AG09309 (cell line): ENCODE measurements at regions not wholly inside any gene's neighbourhood (a gene's known extent, or its start where the extent isn't known, plus 50 kb on each side); places are given as distances from the start of the nearest gene placed in this dataset.
"Not testable (repeated sequence)": the region's sequence is repeated elsewhere in the genome, so short reads cannot be mapped to it uniquely, and the experiment has no call there.

Experiments
- DNase-seq: peaks from one replicate; pipeline ENCODE4 v3.0.0-alpha.2; 2010; ENCODE audit warnings: low read depth
- H3K4me3 ChIP-seq: 2 replicates; pipeline ENCODE4 v1.5.1; 2011; ENCODE audit warnings: mild to moderate bottlenecking, low read depth, low read length, moderate library complexity; ENCODE audit not compliant: control insufficient read depth
- CTCF ChIP-seq: IDR thresholded peaks from 2 replicates; pipeline ENCODE4 v1.5.1; 2011; ENCODE audit warnings: mild to moderate bottlenecking, low read depth, low read length, inconsistent platforms; ENCODE audit not compliant: insufficient read depth, control insufficient read depth; ENCODE audit errors: missing control alignments

GRCh38 chr17:30605523-30605922 is 128.3 kb downstream of the GOSR1 start:
- no peak overlapping the region for H3K4me3 ChIP-seq
- no peak for TF ChIP-seq CTCF
- DNase-seq, result no peak

DNA sequence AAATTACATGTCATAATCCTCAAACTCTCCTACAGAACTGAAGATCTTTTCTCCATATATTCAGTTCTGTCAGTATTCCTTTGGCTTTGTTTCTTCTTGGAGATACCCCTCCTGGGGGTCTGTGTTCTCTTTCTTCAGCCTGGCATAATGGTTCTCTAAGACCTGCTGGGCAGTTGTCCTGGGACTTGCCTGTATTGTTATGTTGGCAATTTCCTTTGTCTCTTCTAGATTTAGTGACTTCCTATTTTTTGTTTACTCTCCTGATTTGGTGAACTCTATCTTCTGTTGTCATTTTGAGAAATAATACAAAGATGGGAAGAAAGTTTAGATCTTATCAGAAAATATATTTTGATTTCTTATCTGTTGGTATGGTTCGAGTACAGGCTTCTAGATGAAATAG is 127.8 kb downstream of the GOSR1 start:
- no peak for DNase-seq
- no peak for TF ChIP-seq CTCF
- no peak overlapping the region for H3K4me3 ChIP-seq

DNA sequence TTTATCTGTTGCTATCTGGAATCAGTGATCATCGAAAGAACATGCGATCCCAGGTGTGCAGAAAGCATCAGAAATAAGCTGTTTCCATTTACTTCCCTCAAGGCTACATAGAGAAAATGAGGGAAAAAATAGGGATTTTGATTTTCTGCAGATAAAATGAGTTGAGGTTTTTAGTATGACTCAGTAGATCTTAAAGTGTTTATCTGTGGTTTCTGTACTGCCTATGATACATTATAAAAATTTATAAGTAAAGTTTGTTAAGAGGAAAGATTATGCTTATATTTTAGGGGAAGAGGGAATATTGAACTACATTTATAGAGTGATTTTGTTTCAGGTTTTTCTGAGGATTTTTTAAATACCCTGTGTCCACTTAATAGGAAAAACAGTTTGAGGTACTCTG is 125.2 kb downstream of the GOSR1 start:
- DNase-seq, H3K4me3 ChIP-seq: not testable (repeated sequence)

- H3K4me3 ChIP-seq, result peak overlapping the region; percentile 16
- DNase-seq, result not testable (repeated sequence)
These were observed 124.8 kb downstream of the GOSR1 start for GRCh38 chr17:30601984-30602383.

DNA sequence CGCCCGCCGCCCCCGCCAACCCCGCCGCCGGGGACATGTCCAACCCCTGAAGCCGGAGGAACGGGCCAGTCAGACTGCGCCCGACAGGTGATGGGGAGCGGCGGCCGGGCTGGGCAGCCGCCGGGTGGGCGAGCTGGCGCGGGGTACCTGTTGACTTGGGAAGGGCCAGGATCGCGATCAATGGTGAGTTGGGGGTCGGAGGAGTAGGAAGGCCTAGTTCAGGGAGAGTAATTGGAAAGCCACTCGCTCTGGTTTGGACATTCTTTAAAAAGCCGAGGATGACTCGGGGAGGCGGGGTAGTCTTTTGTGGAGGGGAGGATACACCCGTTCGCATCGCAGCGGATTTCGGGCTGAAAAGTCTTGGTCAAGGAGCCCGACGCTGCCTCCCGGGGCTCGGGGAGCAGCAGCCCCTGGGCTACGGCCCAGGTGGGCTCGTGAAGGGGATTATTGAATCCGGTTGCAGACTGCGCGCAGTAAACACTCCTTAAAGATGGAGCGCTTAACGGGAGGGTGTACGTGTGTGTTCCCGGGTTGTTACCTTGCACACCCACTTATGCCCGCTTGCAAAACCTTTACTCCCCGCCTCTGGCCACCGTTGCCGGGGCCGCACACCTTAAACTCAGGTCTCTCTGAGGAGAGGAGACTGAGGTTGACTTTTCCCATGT is 123.8 kb downstream of the GOSR1 start:
- peak overlapping the region; percentile 92 for H3K4me3 ChIP-seq
- TF ChIP-seq CTCF, result no peak
- no peak for DNase-seq

DNA sequence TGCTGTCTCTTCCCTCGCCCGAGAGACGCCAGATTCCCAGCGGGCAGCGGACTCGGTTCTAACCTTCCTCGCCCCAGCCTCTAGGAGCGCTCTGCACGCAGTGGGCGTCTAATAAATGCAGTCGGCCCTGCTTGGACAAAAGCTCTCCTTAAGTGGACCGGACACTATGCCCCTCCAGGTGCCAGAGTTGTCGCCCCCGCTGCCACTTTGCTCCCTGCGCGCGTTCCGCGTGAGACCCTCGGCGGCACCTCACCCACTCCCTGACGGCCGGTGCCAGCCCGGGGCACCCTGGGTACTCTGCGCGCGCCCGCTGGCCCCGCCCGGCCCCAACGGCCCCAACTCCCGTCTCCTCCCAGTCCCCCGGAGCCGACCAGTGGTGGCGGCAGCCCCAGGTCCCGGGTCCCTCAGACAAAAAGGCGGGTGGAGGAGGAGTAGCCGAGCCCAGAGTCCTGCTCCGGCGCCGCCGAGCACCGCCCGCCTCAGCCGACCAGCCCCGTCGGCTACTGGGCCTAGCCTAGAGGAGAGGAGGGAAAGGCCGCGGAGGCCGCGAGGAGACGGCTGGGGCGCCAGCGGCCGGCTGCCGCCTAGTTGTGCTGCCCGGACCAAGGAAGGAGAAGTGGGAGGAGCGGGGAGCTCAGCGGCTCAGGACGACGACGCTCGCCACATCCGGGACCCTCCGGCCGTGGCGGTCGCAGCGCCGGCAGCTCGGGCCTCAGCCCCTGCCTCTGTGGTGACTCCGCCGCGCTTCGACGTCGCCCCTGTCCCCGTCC is 123.0 kb downstream of the GOSR1 start:
- TF ChIP-seq CTCF, result peak; percentile 72
- DNase-seq, result no peak
- peak overlapping the region; percentile 92 for H3K4me3 ChIP-seq

DNA sequence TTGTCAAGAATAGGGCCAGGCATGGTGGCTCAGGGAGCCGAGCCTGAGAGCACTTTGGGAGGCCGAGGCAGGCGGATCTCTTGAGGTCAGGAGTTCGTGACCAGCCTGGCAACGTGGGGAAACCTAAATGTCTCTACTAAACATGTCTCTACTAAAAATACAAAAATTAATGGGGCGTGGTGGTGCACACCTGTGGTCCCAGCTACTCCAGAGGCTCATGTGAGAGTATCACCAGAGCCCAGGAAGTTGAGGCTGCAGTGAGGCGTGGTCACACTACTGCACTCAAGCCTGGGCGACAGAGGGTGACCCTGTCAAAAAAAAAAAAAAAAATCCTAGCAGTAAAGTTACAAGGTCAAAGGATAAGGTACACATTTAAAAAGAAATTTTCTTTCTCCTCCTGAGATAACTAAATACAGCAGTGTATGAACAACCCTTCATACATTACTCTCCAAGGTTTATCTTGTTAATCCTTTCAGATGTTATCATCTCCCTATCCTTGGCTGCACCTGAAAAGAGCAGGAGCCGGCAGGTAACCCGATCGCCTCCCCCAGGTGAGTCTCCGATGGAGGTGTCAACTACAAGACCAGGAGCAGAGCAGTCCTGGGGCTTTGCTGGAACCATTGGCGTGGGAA is 122.3 kb downstream of the GOSR1 start:
- no peak for DNase-seq
- peak overlapping the region; percentile 92 for H3K4me3 ChIP-seq
- no peak for TF ChIP-seq CTCF
